NCI-H2171 treated with DMSO at 0.1 percent for 48 hours (cell line): ENCODE measurements at regions not wholly inside any gene's neighbourhood (a gene's known extent, or its start where the extent isn't known, plus 50 kb on each side); places are given as distances from the start of the nearest gene placed in this dataset.

Experiments
- DNase-seq: peaks from one replicate; lab custom pipeline; 2025; lab: John Stamatoyannopoulos, UW

GRCh38 chr14:85974602-85975001 is 444.7 kb downstream of the FLRT2 start:
- DNase-seq = no peak

GRCh38 chr14:85963486-85963885 is 433.5 kb downstream of the FLRT2 start:
- DNase-seq = no peak

- DNase-seq = peak; percentile 21
Measured at GRCh38 chr14:85960756-85961155, 430.8 kb downstream of the FLRT2 start.

- no peak for DNase-seq
Measured at GRCh38 chr14:85959063-85959462, 429.1 kb downstream of the FLRT2 start.

DNA sequence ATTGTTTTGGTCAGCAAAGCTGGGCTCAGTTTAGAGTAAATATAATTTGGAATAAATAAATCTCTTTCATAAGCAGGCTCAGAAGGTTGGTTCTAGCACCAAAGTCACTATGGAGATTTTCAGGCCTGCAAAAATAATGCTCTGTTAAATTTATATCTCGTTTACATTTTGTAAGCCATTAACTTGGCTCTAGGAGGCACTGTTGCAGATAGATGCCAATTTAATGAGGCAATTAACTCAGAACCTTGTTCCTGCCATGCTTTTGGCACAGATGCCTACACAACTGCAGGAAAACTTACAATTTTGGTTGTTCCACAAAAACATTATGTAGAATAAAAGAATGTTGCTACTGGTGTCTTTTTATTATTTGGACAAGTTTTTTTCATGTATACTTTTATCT is 428.1 kb downstream of the FLRT2 start:
- no peak for DNase-seq

DNA sequence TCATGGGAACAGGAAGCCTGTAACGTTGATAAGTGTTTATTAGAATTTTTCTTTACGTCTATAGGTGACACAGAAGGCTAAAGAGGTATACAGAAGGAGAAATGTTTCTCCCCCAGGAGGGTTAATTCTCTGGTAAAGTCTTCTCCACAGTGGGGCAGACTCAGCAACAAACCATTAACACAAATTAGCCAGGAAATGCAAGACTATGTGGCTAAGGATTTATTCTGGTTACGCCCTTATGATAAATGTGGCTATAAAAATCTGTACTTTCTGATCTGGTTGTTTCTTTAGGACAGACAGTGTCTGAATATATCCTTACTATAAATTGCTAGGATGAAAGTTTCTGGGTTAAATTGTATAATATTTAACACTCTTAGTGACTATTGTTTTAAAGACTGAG is 423.3 kb downstream of the FLRT2 start:
- DNase-seq = no peak

- DNase-seq = no peak
Measured at GRCh38 chr14:85948153-85948552, 418.2 kb downstream of the FLRT2 start.

DNA sequence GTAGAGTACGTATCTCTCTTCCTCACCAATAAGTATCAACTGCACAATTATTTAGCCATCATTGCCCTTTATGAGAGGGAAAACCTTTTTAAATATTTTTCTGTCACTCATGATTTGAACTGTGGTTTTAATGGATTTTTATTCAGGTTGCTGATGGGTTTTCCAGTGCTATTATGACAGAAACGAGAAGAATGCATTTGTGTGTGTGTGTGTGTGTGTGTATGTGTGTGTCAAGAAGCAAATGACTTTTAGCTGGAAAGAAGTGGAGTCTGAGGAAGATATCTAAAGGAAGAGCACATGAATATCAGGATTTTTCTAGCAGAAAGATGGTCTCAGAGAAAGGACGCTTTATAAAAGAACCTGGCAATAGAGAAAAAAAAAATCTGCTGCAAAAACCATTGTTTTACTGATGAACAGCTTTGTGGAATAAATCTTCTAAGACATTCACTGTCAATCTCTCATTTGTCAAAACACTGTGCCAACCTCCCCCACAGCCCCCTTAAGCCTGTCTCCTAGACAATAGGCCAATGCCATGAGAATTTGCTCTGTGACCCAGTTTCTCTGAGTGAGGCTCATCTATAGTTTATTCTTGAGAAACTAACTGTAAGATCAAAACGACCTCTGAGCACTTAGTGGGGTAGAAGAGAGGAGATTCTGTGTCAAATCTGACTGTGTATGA is 417.7 kb downstream of the FLRT2 start:
- DNase-seq = no peak

DNA sequence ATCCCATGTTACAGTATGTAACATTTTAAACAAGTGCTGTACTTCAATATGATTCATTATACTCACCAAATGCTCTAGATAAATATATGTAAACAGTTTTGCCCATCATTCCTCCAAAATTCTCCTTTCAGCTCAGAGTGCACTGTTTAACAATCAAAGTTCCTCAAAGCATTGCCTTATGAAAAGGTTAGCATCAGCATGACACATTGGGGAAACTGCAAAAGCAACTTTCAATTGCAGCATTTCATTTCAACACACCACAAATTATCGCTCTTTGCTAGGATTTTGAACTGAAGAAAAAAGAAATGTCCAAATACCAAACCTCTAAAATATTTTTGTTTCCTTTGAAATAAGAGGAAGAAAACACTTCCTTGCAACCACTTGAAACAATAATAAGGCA is 413.2 kb downstream of the FLRT2 start:
- DNase-seq = no peak

DNA sequence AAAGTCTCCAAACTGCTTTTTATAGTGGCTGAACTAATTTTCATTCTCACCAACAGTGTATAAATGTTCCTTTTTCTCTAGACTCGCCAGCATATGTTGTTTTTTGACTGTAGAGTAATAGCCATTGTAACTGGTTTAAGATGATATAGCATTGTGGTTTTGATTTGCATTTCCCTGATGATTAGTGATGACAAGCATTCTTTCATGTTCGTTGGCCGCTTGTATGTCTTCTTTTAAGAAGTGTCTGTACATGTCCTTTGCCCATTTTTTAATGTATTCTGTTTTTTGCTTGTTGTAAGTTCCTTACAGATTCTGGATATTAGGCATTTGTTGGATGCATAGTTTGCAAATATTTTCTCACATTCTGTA is 404.9 kb downstream of the FLRT2 start:
- DNase-seq = no peak

DNA sequence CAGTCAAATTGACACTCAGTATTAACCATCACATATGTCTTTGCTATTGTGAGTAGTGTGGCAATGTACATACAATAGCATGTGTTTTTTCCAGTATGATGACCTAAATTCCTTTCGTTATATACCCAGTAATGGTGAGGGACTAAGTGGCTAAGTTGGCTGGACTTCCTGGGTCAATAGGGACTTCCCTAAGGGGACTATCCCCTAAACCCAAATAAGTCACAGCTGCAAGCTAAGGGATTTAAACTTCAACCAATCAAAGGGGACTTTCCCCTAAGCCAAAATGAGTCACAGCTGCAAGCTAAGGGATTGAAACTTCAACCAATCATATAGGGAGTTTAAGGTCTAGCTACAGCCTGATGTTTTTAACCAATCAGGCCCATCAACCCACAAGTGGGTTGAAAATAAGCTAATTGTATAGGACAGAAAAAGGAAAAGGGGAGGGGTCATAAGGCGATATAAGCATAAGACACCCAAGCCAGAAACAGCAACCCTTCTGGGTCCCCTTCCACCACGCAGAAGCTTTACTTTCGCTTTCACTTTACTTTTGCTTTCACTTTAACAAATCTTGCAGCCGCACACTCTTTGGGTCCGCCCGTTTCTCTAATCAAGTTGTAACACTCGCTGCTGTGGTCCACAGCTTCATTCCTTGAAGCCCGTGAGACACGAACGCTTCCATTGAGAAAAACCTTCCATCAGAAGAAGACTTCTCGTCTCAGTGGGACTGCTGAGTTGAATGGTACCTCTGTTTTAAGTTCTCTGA is 404.4 kb downstream of the FLRT2 start:
- no peak for DNase-seq

DNA sequence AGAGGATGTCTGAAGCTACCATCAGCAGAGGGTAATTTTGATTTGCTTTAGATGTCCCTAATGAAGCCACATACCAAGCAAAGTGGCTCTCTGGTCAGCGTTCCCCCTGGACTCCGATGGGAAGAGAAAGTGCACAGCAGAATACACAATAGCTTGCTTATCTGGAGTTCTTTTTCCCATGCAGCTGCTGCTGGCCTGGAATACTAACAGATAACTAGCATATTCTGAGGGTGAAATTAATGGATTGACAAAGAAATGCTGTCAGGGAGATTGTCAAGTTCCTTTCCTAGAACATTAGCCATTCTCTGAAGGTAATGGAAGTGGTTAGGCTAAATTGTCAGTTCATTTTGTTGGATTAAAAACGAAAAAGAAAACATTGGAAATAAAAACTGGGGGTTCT is 391.3 kb downstream of the FLRT2 start:
- DNase-seq = no peak

DNA sequence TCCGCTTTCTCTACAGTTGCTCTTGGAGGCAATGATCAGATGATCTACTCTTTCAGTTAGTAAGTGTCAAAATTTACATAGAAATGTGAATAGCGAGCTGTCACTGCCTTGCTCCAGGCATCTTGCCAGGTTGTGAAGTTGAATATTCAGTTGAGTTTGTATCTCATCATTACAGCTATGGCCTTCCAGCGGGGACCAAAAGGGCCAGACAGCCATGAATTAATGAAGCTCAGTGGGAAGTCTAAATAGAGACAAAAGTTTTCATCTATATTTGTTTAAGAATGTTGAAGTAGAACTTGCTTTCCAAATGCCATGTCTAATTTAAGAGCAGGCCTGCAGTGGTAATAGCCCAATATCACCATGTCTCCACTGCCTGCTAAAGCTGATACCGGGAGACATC is 387.8 kb downstream of the FLRT2 start:
- no peak for DNase-seq

- no peak for DNase-seq
Measured at GRCh38 chr14:85915711-85916110, 385.8 kb downstream of the FLRT2 start.

DNA sequence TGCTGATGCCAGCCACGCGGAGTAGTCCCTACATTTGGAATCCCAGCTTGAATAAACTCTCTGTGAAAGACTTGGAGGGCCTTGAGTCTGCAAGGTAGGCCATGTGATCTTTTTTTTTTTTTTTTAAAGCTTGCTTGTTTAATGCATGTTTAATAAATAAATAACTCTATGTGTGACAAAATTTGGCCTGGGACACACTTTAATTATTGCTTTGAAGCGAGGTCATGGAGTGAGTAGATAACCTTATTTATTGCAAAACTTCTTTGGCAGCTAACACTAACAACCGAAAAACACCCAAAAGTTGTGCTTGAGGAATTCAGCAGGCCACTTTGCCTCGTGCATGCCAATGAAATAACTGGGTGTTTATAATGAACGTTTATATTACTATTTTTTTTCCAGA is 382.2 kb downstream of the FLRT2 start:
- no peak for DNase-seq

GRCh38 chr14:85911044-85911443 is 381.1 kb downstream of the FLRT2 start:
- DNase-seq = peak; percentile 85

DNA sequence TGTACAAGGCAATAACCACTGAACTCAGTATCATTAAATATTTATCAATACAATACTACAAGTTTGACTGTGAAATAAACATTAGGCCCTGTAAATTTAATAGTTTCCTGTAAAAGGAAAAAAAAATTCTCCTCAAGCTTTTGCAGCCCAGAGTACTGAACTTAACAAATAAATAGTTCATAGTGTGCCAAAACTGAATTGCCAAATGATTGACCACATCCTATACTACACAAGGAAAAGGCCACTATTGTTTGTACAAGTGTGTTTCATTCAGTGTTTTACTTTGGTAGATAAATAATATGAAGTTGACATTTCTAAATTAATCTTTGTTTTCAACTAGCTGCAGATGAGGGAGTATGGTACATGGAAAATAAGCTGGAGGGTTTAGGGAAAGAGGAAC is 379.6 kb downstream of the FLRT2 start:
- DNase-seq = no peak

- DNase-seq = no peak
Measured at GRCh38 chr14:85907536-85907935, 377.6 kb downstream of the FLRT2 start.

- DNase-seq = no peak
Measured at GRCh38 chr14:85897808-85898207, 367.9 kb downstream of the FLRT2 start.

DNA sequence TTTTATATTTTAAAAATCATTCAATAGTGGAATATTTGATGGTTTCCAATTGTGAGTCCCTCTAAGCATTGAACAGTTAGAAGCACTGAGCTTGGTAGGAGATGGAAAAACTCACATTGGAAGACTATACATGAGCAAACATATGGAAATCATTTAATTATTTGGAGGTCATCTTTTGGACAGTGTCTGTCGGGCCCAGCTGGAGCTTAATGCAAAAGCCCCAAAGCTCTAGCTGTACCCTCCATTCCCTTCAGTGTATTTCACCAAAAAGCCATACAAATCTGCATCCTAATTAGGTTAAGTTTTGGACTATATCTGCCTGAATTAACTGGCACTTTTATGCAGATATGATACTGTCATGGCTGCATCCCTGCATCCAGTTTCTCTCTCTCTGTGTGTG is 365.7 kb downstream of the FLRT2 start:
- DNase-seq = no peak

DNA sequence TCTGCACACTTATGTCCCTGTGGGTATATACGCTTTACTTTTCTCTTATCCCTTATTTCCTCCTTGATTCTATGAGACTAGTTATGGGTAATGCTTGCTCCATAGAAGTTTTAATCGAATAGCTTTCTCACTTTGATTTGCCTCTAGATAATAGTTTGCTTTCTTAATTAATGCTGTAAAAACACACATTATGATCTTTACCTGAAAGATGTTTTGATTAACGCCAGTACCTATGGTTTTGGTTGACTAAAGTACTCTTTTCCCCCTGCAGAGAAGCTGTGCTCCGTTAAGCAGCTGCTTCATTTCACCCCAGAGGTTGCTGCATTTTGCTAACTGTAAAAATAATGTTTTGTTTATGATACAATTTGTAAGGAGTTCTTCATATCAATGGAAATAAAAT is 362.3 kb downstream of the FLRT2 start:
- no peak for DNase-seq

- DNase-seq = no peak
Measured at GRCh38 chr14:85883966-85884365, 354.0 kb downstream of the FLRT2 start.

- no peak for DNase-seq
Measured at GRCh38 chr14:85883101-85883500, 353.2 kb downstream of the FLRT2 start.

GRCh38 chr14:85881935-85882334 is 352.0 kb downstream of the FLRT2 start:
- DNase-seq = no peak
